ENCODE measurements at regions not wholly inside any gene's neighbourhood (a gene's known extent, or its start where the extent isn't known, plus 50 kb on each side); places are given as distances from the start of the nearest gene placed in this dataset.

DNA sequence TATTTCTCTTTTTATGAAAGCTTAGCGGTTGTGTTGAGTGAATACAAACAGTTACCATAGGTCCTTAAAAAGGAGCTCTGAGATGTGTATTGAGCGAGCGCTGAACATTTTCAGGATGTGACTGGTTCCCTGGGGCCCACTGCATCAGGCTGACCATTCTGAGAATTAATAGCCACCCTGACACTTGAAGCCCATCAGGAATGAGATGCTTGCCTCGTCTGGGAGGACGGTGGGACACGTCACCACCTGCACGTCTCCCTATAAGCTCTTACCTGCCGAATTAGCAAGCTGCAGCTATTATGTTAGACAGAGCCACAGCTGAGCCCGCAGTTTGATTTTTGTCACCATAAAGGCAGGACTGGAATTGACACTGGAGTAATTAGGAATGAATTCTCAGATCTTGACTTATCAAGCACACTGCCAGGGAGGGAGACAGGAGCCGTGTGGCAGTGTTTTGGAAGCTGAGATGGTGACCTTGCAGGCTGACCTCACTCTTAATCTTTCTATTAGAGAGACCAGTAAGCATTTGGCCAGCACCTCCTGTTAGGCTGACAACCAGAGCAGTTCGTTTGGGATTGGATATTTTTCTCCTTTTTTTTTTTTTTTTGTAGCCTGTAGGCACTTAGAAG is 373.1 kb upstream of the WWC1 start:
- H3K36me3 Mint-ChIP-seq = peaks cover 6% of the 10 kb centered on the region; the same call in 1 of the 2 replicates
- ChIA-PET CTCF (no interaction called here), POLR2A (no interaction called here)
- no peak overlapping the region for H3K4me3 Mint-ChIP-seq
- H3K27ac Mint-ChIP-seq = no peak overlapping the region
- H3K9me3 Mint-ChIP-seq = peaks cover 17% of the 10 kb centered on the region
- ATAC-seq (no peak), DNase-seq (ENCODE audit: low spot score) (no peak)
- H3K27me3 Mint-ChIP-seq (ENCODE audit: low read depth) = no peaks in the 10 kb centered on the region; the same call in 1 of the 2 replicates
- H3K4me1 Mint-ChIP-seq = peaks cover 25% of the 10 kb centered on the region
- TF ChIP-seq, protein P1, sequence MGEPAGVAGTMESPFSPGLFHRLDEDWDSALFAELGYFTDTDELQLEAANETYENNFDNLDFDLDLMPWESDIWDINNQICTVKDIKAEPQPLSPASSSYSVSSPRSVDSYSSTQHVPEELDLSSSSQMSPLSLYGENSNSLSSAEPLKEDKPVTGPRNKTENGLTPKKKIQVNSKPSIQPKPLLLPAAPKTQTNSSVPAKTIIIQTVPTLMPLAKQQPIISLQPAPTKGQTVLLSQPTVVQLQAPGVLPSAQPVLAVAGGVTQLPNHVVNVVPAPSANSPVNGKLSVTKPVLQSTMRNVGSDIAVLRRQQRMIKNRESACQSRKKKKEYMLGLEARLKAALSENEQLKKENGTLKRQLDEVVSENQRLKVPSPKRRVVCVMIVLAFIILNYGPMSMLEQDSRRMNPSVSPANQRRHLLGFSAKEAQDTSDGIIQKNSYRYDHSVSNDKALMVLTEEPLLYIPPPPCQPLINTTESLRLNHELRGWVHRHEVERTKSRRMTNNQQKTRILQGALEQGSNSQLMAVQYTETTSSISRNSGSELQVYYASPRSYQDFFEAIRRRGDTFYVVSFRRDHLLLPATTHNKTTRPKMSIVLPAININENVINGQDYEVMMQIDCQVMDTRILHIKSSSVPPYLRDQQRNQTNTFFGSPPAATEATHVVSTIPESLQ (CRISPR knock-in tag; IDR thresholded peaks at IDR 0.05) = no peak
- TF ChIP-seq, protein P2, sequence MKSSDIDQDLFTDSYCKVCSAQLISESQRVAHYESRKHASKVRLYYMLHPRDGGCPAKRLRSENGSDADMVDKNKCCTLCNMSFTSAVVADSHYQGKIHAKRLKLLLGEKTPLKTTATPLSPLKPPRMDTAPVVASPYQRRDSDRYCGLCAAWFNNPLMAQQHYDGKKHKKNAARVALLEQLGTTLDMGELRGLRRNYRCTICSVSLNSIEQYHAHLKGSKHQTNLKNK (CRISPR knock-in tag; IDR thresholded peaks at IDR 0.05) = no peak
- no peak for TF ChIP-seq TEAD4 (CRISPR knock-in tag; IDR thresholded peaks at IDR 0.05)

GRCh38 chr5:167918813-167919483 is 372.5 kb upstream of the WWC1 start:
- DNase-seq (ENCODE audit: low spot score) = no peak
- Mint-ChIP-seq H3K4me1 (peaks cover 25% of the 10 kb centered on the region), H3K27ac (no peak overlapping the region), H3K27me3 (ENCODE audit: low read depth) (no peaks in the 10 kb centered on the region; the same call in 1 of the 2 replicates), H3K9me3 (peaks cover 11% of the 10 kb centered on the region), H3K4me3 (no peak overlapping the region), H3K36me3 (peaks cover 6% of the 10 kb centered on the region; the same call in 1 of the 2 replicates)
- ATAC-seq = no peak
- TF ChIP-seq ZBTB21 (CRISPR knock-in tag; IDR thresholded peaks at IDR 0.05; ENCODE audit: borderline replicate concordance) (no peak), TCF7 (CRISPR knock-in tag; IDR thresholded peaks at IDR 0.05; ENCODE audit: low read depth) (no peak), ZNF425 (CRISPR knock-in tag; conservative IDR thresholded peaks at IDR 0.05) (no peak), ELF4 (CRISPR knock-in tag; IDR thresholded peaks at IDR 0.05; ENCODE audit: low read depth) (no peak), ZNF219 (CRISPR knock-in tag; IDR thresholded peaks at IDR 0.05; ENCODE audit: borderline replicate concordance) (no peak), ZSCAN18 (CRISPR knock-in tag; IDR thresholded peaks at IDR 0.05) (no peak), GTF2I (CRISPR knock-in tag; conservative IDR thresholded peaks at IDR 0.05) (no peak)
- TF ChIP-seq, protein P3, sequence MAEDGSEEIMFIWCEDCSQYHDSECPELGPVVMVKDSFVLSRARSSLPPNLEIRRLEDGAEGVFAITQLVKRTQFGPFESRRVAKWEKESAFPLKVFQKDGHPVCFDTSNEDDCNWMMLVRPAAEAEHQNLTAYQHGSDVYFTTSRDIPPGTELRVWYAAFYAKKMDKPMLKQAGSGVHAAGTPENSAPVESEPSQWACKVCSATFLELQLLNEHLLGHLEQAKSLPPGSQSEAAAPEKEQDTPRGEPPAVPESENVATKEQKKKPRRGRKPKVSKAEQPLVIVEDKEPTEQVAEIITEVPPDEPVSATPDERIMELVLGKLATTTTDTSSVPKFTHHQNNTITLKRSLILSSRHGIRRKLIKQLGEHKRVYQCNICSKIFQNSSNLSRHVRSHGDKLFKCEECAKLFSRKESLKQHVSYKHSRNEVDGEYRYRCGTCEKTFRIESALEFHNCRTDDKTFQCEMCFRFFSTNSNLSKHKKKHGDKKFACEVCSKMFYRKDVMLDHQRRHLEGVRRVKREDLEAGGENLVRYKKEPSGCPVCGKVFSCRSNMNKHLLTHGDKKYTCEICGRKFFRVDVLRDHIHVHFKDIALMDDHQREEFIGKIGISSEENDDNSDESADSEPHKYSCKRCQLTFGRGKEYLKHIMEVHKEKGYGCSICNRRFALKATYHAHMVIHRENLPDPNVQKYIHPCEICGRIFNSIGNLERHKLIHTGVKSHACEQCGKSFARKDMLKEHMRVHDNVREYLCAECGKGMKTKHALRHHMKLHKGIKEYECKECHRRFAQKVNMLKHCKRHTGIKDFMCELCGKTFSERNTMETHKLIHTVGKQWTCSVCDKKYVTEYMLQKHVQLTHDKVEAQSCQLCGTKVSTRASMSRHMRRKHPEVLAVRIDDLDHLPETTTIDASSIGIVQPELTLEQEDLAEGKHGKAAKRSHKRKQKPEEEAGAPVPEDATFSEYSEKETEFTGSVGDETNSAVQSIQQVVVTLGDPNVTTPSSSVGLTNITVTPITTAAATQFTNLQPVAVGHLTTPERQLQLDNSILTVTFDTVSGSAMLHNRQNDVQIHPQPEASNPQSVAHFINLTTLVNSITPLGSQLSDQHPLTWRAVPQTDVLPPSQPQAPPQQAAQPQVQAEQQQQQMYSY (CRISPR knock-in tag; IDR thresholded peaks at IDR 0.05) = no peak
- TF ChIP-seq, protein P4, sequence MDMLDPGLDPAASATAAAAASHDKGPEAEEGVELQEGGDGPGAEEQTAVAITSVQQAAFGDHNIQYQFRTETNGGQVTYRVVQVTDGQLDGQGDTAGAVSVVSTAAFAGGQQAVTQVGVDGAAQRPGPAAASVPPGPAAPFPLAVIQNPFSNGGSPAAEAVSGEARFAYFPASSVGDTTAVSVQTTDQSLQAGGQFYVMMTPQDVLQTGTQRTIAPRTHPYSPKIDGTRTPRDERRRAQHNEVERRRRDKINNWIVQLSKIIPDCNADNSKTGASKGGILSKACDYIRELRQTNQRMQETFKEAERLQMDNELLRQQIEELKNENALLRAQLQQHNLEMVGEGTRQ (CRISPR knock-in tag; IDR thresholded peaks at IDR 0.05) = no peak
- TF ChIP-seq, protein P5, sequence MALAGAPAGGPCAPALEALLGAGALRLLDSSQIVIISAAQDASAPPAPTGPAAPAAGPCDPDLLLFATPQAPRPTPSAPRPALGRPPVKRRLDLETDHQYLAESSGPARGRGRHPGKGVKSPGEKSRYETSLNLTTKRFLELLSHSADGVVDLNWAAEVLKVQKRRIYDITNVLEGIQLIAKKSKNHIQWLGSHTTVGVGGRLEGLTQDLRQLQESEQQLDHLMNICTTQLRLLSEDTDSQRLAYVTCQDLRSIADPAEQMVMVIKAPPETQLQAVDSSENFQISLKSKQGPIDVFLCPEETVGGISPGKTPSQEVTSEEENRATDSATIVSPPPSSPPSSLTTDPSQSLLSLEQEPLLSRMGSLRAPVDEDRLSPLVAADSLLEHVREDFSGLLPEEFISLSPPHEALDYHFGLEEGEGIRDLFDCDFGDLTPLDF (CRISPR knock-in tag; IDR thresholded peaks at IDR 0.05) = no peak
- TF ChIP-seq, protein P6, sequence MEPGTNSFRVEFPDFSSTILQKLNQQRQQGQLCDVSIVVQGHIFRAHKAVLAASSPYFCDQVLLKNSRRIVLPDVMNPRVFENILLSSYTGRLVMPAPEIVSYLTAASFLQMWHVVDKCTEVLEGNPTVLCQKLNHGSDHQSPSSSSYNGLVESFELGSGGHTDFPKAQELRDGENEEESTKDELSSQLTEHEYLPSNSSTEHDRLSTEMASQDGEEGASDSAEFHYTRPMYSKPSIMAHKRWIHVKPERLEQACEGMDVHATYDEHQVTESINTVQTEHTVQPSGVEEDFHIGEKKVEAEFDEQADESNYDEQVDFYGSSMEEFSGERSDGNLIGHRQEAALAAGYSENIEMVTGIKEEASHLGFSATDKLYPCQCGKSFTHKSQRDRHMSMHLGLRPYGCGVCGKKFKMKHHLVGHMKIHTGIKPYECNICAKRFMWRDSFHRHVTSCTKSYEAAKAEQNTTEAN (CRISPR knock-in tag; IDR thresholded peaks at IDR 0.05) = no peak
- ChIA-PET CTCF (interaction anchor here (0.8 kb wide), 1 partner anchor 158 kb away, joined by 3 read pairs; no protein-coding TSS in a partner anchor), POLR2A (no interaction called here)
